Smooth muscle cell (in vitro differentiated cells): ENCODE measurements at regions not wholly inside any gene's neighbourhood (a gene's known extent, or its start where the extent isn't known, plus 50 kb on each side); places are given as distances from the start of the nearest gene placed in this dataset.

Source experiments
- DNase-seq: peaks from one replicate; lab custom pipeline; 2025; ENCODE audit not compliant: unreplicated experiment; lab: John Stamatoyannopoulos, UW
- H2AFZ ChIP-seq: fragments of 200-600 bp; sonication (generic); 2 replicates; pipeline ENCODE4 v1.6.0; 2016; ENCODE audit warnings: antibody characterized with exemption, low read depth, mild to moderate bottlenecking
- H3F3A ChIP-seq: fragments of 200-600 bp; sonication (generic); 2 replicates; pipeline ENCODE4 v1.6.0; 2017; ENCODE audit warnings: antibody characterized with exemption, low read depth
- H3K27ac ChIP-seq: fragments of 200-600 bp; sonication (generic); 2 replicates; pipeline ENCODE4 v1.5.1; 2016; ENCODE audit warnings: low read depth, mild to moderate bottlenecking
- H3K27me3 ChIP-seq: fragments of 200-600 bp; sonication (generic); 2 replicates; pipeline ENCODE4 v1.6.1; 2016; ENCODE audit warnings: low read depth, mild to moderate bottlenecking
- H3K36me3 ChIP-seq: fragments of 200-600 bp; sonication (generic); 2 replicates; pipeline ENCODE4 v1.5.1; 2016; ENCODE audit warnings: low read depth
- H3K4me1 ChIP-seq: fragments of 200-600 bp; sonication (generic); 2 replicates; pipeline ENCODE4 v1.5.1; 2016; ENCODE audit warnings: low read depth
- H3K4me2 ChIP-seq: fragments of 200-600 bp; sonication (generic); 2 replicates; pipeline ENCODE4 v1.6.0; 2016; ENCODE audit warnings: mild to moderate bottlenecking
- H3K4me3 ChIP-seq: fragments of 200-600 bp; sonication (generic); 2 replicates; pipeline ENCODE4 v1.5.1; 2016; ENCODE audit warnings: mild to moderate bottlenecking
- H3K79me2 ChIP-seq: fragments of 200-600 bp; sonication (generic); 2 replicates; pipeline ENCODE4 v1.6.0; 2016; ENCODE audit warnings: low read depth, mild to moderate bottlenecking
- H3K9ac ChIP-seq: fragments of 200-600 bp; sonication (generic); 2 replicates; pipeline ENCODE4 v1.6.0; 2016; ENCODE audit warnings: low read depth
- H3K9me3 ChIP-seq: fragments of 200-600 bp; sonication (generic); replicated peaks from 2 replicates; pipeline ENCODE4 v1.5.1; 2016; ENCODE audit warnings: low read depth
- H4K20me1 ChIP-seq: fragments of 200-600 bp; sonication (generic); 2 replicates; pipeline ENCODE4 v1.6.0; 2016; ENCODE audit warnings: low read depth
- CTCF ChIP-seq: fragments of 200-600 bp; sonication (generic); IDR thresholded peaks from 2 replicates; pipeline ENCODE4 v1.5.1; 2017; ENCODE audit warnings: borderline replicate concordance, mild to moderate bottlenecking, antibody characterized with exemption; ENCODE audit not compliant: insufficient read depth, poor library complexity, severe bottlenecking
- WGBS: methylation state at CpG from one replicate; pipeline ENCODE4 v1.1.7; 2016; ENCODE audit warnings: low lambda C conversion rate; 5-methylcytosine and 5-hydroxymethylcytosine counted together

DNA sequence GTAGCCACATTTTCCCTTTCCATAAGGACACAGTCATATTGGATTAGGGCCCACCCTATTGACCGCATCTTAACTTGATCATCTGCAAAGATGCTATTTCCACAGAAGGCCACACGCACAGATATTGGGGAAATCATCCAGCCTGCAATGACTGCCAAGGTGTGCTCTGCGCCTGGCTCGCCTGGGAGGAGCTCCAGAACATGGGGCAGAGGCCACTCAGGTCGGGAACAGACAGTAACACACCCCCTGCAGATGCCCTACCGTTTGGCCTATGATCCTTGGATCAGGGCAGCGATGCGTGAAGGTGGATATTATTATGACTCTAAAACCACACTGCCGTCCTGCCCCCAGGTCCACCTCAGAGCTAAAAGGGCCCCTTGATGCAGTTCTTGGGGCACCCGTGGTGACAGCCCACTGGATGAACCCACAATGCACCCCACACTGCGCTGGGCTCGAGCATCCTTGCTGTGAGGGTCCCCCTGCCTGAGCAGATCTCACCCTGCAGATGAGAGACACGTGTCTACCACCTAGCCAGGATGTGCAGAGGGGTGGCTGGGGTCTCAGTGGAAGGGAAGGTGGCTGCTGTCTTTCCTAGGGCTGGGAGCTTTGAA lies 72.9 kb upstream of the ZNF516 start:
- Histone ChIP-seq H2AFZ (no peak overlapping the region), H3K4me2 (no peak overlapping the region), H3K36me3 (no peaks in the 10 kb centered on the region), H3K9me3 (no peaks in the 10 kb centered on the region), H4K20me1 (no peaks in the 10 kb centered on the region), H3K9ac (no peak overlapping the region), H3K4me1 (peaks cover 10% of the 10 kb centered on the region), H3F3A (peaks cover 20% of the 10 kb centered on the region), H3K27ac (no peak overlapping the region), H3K4me3 (no peak overlapping the region), H3K27me3 (no peaks in the 10 kb centered on the region), H3K79me2 (no peaks in the 10 kb centered on the region)
- DNase-seq: no peak
- TF ChIP-seq CTCF: no peak
- 96% methylated on average over 13 of the region's 13 CpGs for WGBS

GRCh38 chr18:76566987-76567386 lies 71.9 kb upstream of the ZNF516 start:
- peaks cover 20% of the 10 kb centered on the region for H3F3A ChIP-seq
- no peak overlapping the region for H3K27ac ChIP-seq
- H3K27me3 ChIP-seq: no peaks in the 10 kb centered on the region
- H3K79me2 ChIP-seq: no peaks in the 10 kb centered on the region
- DNase-seq: no peak
- H2AFZ ChIP-seq: no peak overlapping the region
- no peak overlapping the region for H3K4me3 ChIP-seq
- H3K4me1 ChIP-seq: peaks cover 10% of the 10 kb centered on the region
- WGBS: 71% methylated on average over 5 of the region's 5 CpGs
- no peak for TF ChIP-seq CTCF
- no peaks in the 10 kb centered on the region for H3K36me3 ChIP-seq
- no peak overlapping the region for H3K9ac ChIP-seq
- no peaks in the 10 kb centered on the region for H3K9me3 ChIP-seq
- no peak overlapping the region for H3K4me2 ChIP-seq
- no peaks in the 10 kb centered on the region for H4K20me1 ChIP-seq

GRCh38 chr18:76565238-76566173 lies 70.5 kb upstream of the ZNF516 start:
- peak overlapping the region; percentile 15 for H3K9ac ChIP-seq
- peak overlapping the region; percentile 40 for H3K4me3 ChIP-seq
- DNase-seq: peak; percentile 13

More at GRCh38 chr18:76565238-76566173, 70.5 kb upstream of the ZNF516 start:
- Histone ChIP-seq H2AFZ (peak overlapping the region; percentile 28), H3K79me2 (no peaks in the 10 kb centered on the region), H3K27ac (peak overlapping the region; percentile 86), H3K9me3 (no peaks in the 10 kb centered on the region), H3K4me2 (peak overlapping the region; percentile 80), H3K4me1 (peaks cover 10% of the 10 kb centered on the region), H4K20me1 (no peaks in the 10 kb centered on the region), H3F3A (peaks cover 20% of the 10 kb centered on the region), H3K27me3 (no peaks in the 10 kb centered on the region), H3K36me3 (no peaks in the 10 kb centered on the region)
- TF ChIP-seq CTCF: no peak
- 44% methylated on average over 23 of the region's 23 CpGs for WGBS
